Osteoblast (primary cell): ENCODE measurements at regions not wholly inside any gene's neighbourhood (a gene's known extent, or its start where the extent isn't known, plus 50 kb on each side); places are given as distances from the start of the nearest gene placed in this dataset.

ENCODE experiments used
- DNase-seq: peaks from one replicate; pipeline ENCODE4 v3.0.0; 2011; ENCODE audit warnings: low spot score, mixed read lengths; ENCODE audit not compliant: insufficient read length; ENCODE audit errors: missing footprints
- H2AFZ ChIP-seq: 2 replicates; pipeline ENCODE4 v1.6.0; 2011; ENCODE audit warnings: mild to moderate bottlenecking, low read length
- H3K27ac ChIP-seq: 2 replicates; pipeline ENCODE4 v1.5.1; 2011; ENCODE audit warnings: mild to moderate bottlenecking, low read depth, low read length, moderate library complexity
- H3K27me3 ChIP-seq: 2 replicates; pipeline ENCODE4 v1.6.0; 2012; ENCODE audit warnings: mild to moderate bottlenecking, control low read depth, inconsistent platforms, low read length, moderate library complexity; ENCODE audit not compliant: insufficient read depth
- H3K36me3 ChIP-seq: 2 replicates; pipeline ENCODE4 v1.5.1; 2011; ENCODE audit warnings: mild to moderate bottlenecking, low read length, control low read depth, moderate library complexity; ENCODE audit not compliant: insufficient read depth
- H3K4me1 ChIP-seq: 2 replicates; pipeline ENCODE4 v1.5.1; 2011; ENCODE audit warnings: mild to moderate bottlenecking, low read length, control low read depth, moderate library complexity; ENCODE audit not compliant: insufficient read depth
- H3K4me2 ChIP-seq: 2 replicates; pipeline ENCODE4 v1.6.0; 2011; ENCODE audit warnings: mild to moderate bottlenecking, low read length; ENCODE audit not compliant: insufficient read depth
- H3K4me3 ChIP-seq: fragments of 200-600 bp; sonication (generic); 3 replicates; pipeline ENCODE4 v1.5.1; 2012; ENCODE audit warnings: mild to moderate bottlenecking, low read length, inconsistent platforms; ENCODE audit not compliant: insufficient read depth
- H3K79me2 ChIP-seq: 2 replicates; pipeline ENCODE4 v1.6.0; 2012; ENCODE audit warnings: mild to moderate bottlenecking, low read length, control low read depth, inconsistent platforms; ENCODE audit not compliant: insufficient read depth
- H3K9me3 ChIP-seq: 2 replicates; pipeline ENCODE4 v1.5.1; 2011; ENCODE audit warnings: low read depth, low read length, control low read depth
- H4K20me1 ChIP-seq: 2 replicates; pipeline ENCODE4 v1.6.0; 2012; ENCODE audit warnings: mild to moderate bottlenecking, low read length, control low read depth; ENCODE audit not compliant: insufficient read depth
- CTCF ChIP-seq: IDR thresholded peaks from 2 replicates; pipeline ENCODE4 v1.5.1; 2011; ENCODE audit warnings: mild to moderate bottlenecking, low read depth, low read length, moderate library complexity; ENCODE audit errors: extremely low read depth

- Histone ChIP-seq H2AFZ (no peak overlapping the region), H3K27ac (no peak overlapping the region), H3K4me3 (no peak overlapping the region), H3K27me3 (no peaks in the 10 kb centered on the region), H3K4me1 (no peaks in the 10 kb centered on the region), H3K9me3 (no peaks in the 10 kb centered on the region), H3K79me2 (no peaks in the 10 kb centered on the region), H4K20me1 (no peaks in the 10 kb centered on the region), H3K36me3 (no peaks in the 10 kb centered on the region), H3K4me2 (no peak overlapping the region)
- DNase-seq = no peak
- no peak for TF ChIP-seq CTCF
Measured at GRCh38 chr6:77131426-77131825, 331.9 kb downstream of the HTR1B start.

- DNase-seq = no peak
- peak; percentile 25 for TF ChIP-seq CTCF
Measured at GRCh38 chr6:77124604-77125003, 338.7 kb downstream of the HTR1B start.

GRCh38 chr6:77123527-77123926, 339.8 kb downstream of the HTR1B start:
- Histone ChIP-seq H4K20me1 (no peaks in the 10 kb centered on the region), H3K27ac (no peak overlapping the region), H3K79me2 (no peaks in the 10 kb centered on the region), H3K4me3 (no peak overlapping the region), H3K9me3 (no peaks in the 10 kb centered on the region), H2AFZ (no peak overlapping the region), H3K4me1 (no peaks in the 10 kb centered on the region), H3K4me2 (no peak overlapping the region), H3K36me3 (no peaks in the 10 kb centered on the region), H3K27me3 (no peaks in the 10 kb centered on the region)
- no peak for DNase-seq
- no peak for TF ChIP-seq CTCF

More at GRCh38 chr6:77124604-77125003, 338.7 kb downstream of the HTR1B start:
- Histone ChIP-seq H3K4me2 (no peak overlapping the region), H3K27ac (no peak overlapping the region), H3K9me3 (no peaks in the 10 kb centered on the region), H3K27me3 (no peaks in the 10 kb centered on the region), H3K4me1 (no peaks in the 10 kb centered on the region), H3K79me2 (no peaks in the 10 kb centered on the region), H2AFZ (no peak overlapping the region), H3K36me3 (no peaks in the 10 kb centered on the region), H4K20me1 (no peaks in the 10 kb centered on the region), H3K4me3 (no peak overlapping the region)

- DNase-seq = no peak
Measured at GRCh38 chr6:77106992-77107391, 356.3 kb downstream of the HTR1B start.

More at GRCh38 chr6:77106992-77107391, 356.3 kb downstream of the HTR1B start:
- H4K20me1 ChIP-seq = no peaks in the 10 kb centered on the region
- TF ChIP-seq CTCF = no peak
- no peak overlapping the region for H3K4me2 ChIP-seq
- H3K27ac ChIP-seq = no peak overlapping the region
- H2AFZ ChIP-seq = no peak overlapping the region
- H3K27me3 ChIP-seq = no peaks in the 10 kb centered on the region
- no peaks in the 10 kb centered on the region for H3K4me1 ChIP-seq
- H3K4me3 ChIP-seq = no peak overlapping the region
- H3K79me2 ChIP-seq = no peaks in the 10 kb centered on the region
- no peaks in the 10 kb centered on the region for H3K9me3 ChIP-seq
- no peaks in the 10 kb centered on the region for H3K36me3 ChIP-seq
